DND-41 (cell line): ENCODE measurements at regions not wholly inside any gene's neighbourhood (a gene's known extent, or its start where the extent isn't known, plus 50 kb on each side); places are given as distances from the start of the nearest gene placed in this dataset.

Experiments used
- ATAC-seq: fragments of 200-7000 bp; cut with Tn5 transposase; 3 replicates; pipeline ENCODE4 v1.9.1; 2021; ENCODE audit warnings: low read depth; ENCODE audit not compliant: insufficient read depth
- DNase-seq: peaks from one replicate; pipeline ENCODE4 v3.0.0-alpha.2; 2020
- H2AFZ ChIP-seq: 2 replicates; pipeline ENCODE4 v1.6.0; 2012; ENCODE audit warnings: low read depth, low read length
- H3K27ac ChIP-seq: 2 replicates; pipeline ENCODE4 v1.5.1; 2012; ENCODE audit warnings: low read length, inconsistent platforms
- H3K27me3 ChIP-seq: fragments of 200-600 bp; sonication (generic); 2 replicates; pipeline ENCODE4 v1.6.0; 2012; ENCODE audit warnings: low read length, mild to moderate bottlenecking, inconsistent platforms; ENCODE audit not compliant: insufficient read depth, poor library complexity
- H3K36me3 ChIP-seq: 2 replicates; pipeline ENCODE4 v1.5.1; 2012; ENCODE audit warnings: low read length, inconsistent platforms; ENCODE audit not compliant: insufficient read depth
- H3K4me1 ChIP-seq: 2 replicates; pipeline ENCODE4 v1.5.1; 2012; ENCODE audit warnings: mild to moderate bottlenecking, low read length; ENCODE audit not compliant: insufficient read depth
- H3K4me2 ChIP-seq: 2 replicates; pipeline ENCODE4 v1.6.0; 2012; ENCODE audit warnings: mild to moderate bottlenecking, moderate library complexity, low read length, inconsistent platforms; ENCODE audit not compliant: insufficient read depth
- H3K4me3 ChIP-seq, 2 experiments: fragments of 200-600 bp in 1 of 2; shearing (Covaris generic) in 1 of 2; 2 replicates each; pipeline ENCODE4 v1.5.1; 2012 to 2016; ENCODE audit warnings: inconsistent platforms in 2 of 2, low read length in 2 of 2, mild to moderate bottlenecking in 2 of 2, low read depth in 1 of 2, moderate library complexity in 1 of 2
- H3K79me2 ChIP-seq: 2 replicates; pipeline ENCODE4 v1.6.0; 2012; ENCODE audit warnings: low read length, inconsistent platforms; ENCODE audit not compliant: insufficient read depth
- H3K9ac ChIP-seq: 2 replicates; pipeline ENCODE4 v1.6.0; 2012; ENCODE audit warnings: low read depth, mild to moderate bottlenecking, inconsistent platforms, low read length, moderate library complexity
- H3K9me3 ChIP-seq: 2 replicates; pipeline ENCODE4 v1.5.1; 2012; ENCODE audit warnings: low read length, moderate library complexity, mild to moderate bottlenecking, inconsistent platforms; ENCODE audit not compliant: insufficient read depth, severe bottlenecking
- H4K20me1 ChIP-seq: 2 replicates; pipeline ENCODE4 v1.6.0; 2012; ENCODE audit warnings: low read length; ENCODE audit not compliant: insufficient read depth
- CTCF ChIP-seq: IDR thresholded peaks from 2 replicates; pipeline ENCODE4 v1.5.1; 2012; ENCODE audit warnings: borderline replicate concordance, low read length, moderate library complexity, mild to moderate bottlenecking; ENCODE audit not compliant: poor library complexity, severe bottlenecking; ENCODE audit errors: extremely low read depth
- EZH2 ChIP-seq: IDR thresholded peaks from 3 replicates; pipeline ENCODE4 v1.6.1; 2012; ENCODE audit warnings: borderline replicate concordance, low read depth, mild to moderate bottlenecking, moderate library complexity, low read length, inconsistent platforms; ENCODE audit not compliant: severe bottlenecking

- no peak overlapping the region for H3K4me2 ChIP-seq
- no peak overlapping the region for H3K4me3 ChIP-seq
- no peaks in the 10 kb centered on the region for H3K36me3 ChIP-seq
- no peak overlapping the region for H3K27ac ChIP-seq
- H3K79me2 ChIP-seq: no peaks in the 10 kb centered on the region
- DNase-seq (no peak), ATAC-seq (no peak)
- H2AFZ ChIP-seq: no peak overlapping the region
- no peak overlapping the region for H3K9ac ChIP-seq
- H4K20me1 ChIP-seq: no peaks in the 10 kb centered on the region
- TF ChIP-seq CTCF: no peak
- TF ChIP-seq EZH2: no peak
- H3K9me3 ChIP-seq: no peaks in the 10 kb centered on the region
- no peaks in the 10 kb centered on the region for H3K4me1 ChIP-seq
- no peaks in the 10 kb centered on the region for H3K27me3 ChIP-seq
These were observed 142.6 kb upstream of the CFAP20DC start for GRCh38 chr3:59192473-59192872.

- Histone ChIP-seq H3K9me3 (no peaks in the 10 kb centered on the region), H3K79me2 (no peaks in the 10 kb centered on the region), H4K20me1 (no peaks in the 10 kb centered on the region), H3K27ac (no peak overlapping the region), H3K27me3 (no peaks in the 10 kb centered on the region), H3K9ac (no peak overlapping the region), H3K36me3 (no peaks in the 10 kb centered on the region), H2AFZ (no peak overlapping the region), H3K4me1 (no peaks in the 10 kb centered on the region), H3K4me3 (no peak overlapping the region), H3K4me2 (no peak overlapping the region)
- DNase-seq (no peak), ATAC-seq (no peak)
- TF ChIP-seq EZH2 (no peak), CTCF (no peak)
These were observed 141.8 kb upstream of the CFAP20DC start for GRCh38 chr3:59191651-59192050.

- Histone ChIP-seq H3K36me3 (no peaks in the 10 kb centered on the region), H4K20me1 (no peaks in the 10 kb centered on the region), H3K27ac (no peak overlapping the region), H2AFZ (no peak overlapping the region), H3K4me3 (no peak overlapping the region), H3K4me1 (no peaks in the 10 kb centered on the region), H3K27me3 (no peaks in the 10 kb centered on the region), H3K4me2 (no peak overlapping the region), H3K79me2 (no peaks in the 10 kb centered on the region), H3K9me3 (no peaks in the 10 kb centered on the region), H3K9ac (no peak overlapping the region)
- no peak for DNase-seq
- no peak for ATAC-seq
- TF ChIP-seq EZH2 (no peak), CTCF (no peak)
These were observed 140.1 kb upstream of the CFAP20DC start for GRCh38 chr3:59189939-59190338.

- DNase-seq (no peak), ATAC-seq (no peak)
- Histone ChIP-seq H3K27ac (no peak overlapping the region), H3K9ac (no peak overlapping the region), H3K36me3 (no peaks in the 10 kb centered on the region), H3K79me2 (no peaks in the 10 kb centered on the region), H3K4me2 (no peak overlapping the region), H4K20me1 (no peaks in the 10 kb centered on the region), H3K4me1 (no peaks in the 10 kb centered on the region), H3K4me3 (no peak overlapping the region), H2AFZ (no peak overlapping the region), H3K27me3 (no peaks in the 10 kb centered on the region), H3K9me3 (no peaks in the 10 kb centered on the region)
- TF ChIP-seq CTCF (no peak), EZH2 (no peak)
These were observed 139.7 kb upstream of the CFAP20DC start for GRCh38 chr3:59189526-59189925.
